Tibial artery (tissue), 4 donors: ENCODE measurements at regions not wholly inside any gene's neighbourhood (a gene's known extent, or its start where the extent isn't known, plus 50 kb on each side); places are given as distances from the start of the nearest gene placed in this dataset.

Source experiments
- DNase-seq, 2 donors: peaks; one replicate each; pipeline ENCODE4 v3.0.0-alpha.2; 2019
- H3K27ac ChIP-seq, 2 donors: fragments of 200-600 bp; sonication (generic) in 1 of 2; 1 replicate in 1 of 2; 2 replicates in 1 of 2; pipeline ENCODE4 v1.5.1; 2018 to 2019; ENCODE audit warnings: mild to moderate bottlenecking in 1 of 2
- H3K27me3 ChIP-seq, 2 donors: fragments of 200-600 bp; sonication (generic) in 1 of 2; one replicate each; pipeline versions ENCODE4 v1.5.1 to v1.6.0; 2016 to 2019
- H3K36me3 ChIP-seq, 3 donors: fragments of 200-600 bp; sonication (generic) in 2 of 3; one replicate each; pipeline ENCODE4 v1.5.1; 2016 to 2019; ENCODE audit warnings: mild to moderate bottlenecking in 2 of 3
- H3K4me1 ChIP-seq, 4 donors: fragments of 200-600 bp; sonication (generic) in 2 of 4; 1 replicate in 3 of 4; 2 replicates in 1 of 4; pipeline ENCODE4 v1.5.1; 2016 to 2019
- H3K4me3 ChIP-seq, 2 donors: fragments of 200-600 bp; sonication (generic) in 1 of 2; 1 replicate in 1 of 2; 2 replicates in 1 of 2; pipeline ENCODE4 v1.5.1; 2018 to 2019; ENCODE audit warnings: mild to moderate bottlenecking in 2 of 2
- H3K9me3 ChIP-seq, 3 donors: fragments of 200-600 bp; sonication (generic) in 1 of 3; one replicate each; pipeline ENCODE4 v1.5.1; 2016 to 2019
- CTCF ChIP-seq, 2 experiments: fragments of 200-600 bp in 1 of 2; fragments of 450-650 bp in 1 of 2; IDR thresholded peaks; one replicate each; pipeline ENCODE4 v1.5.1; 2017 to 2019; ENCODE audit warnings: antibody characterized with exemption in 2 of 2, mild to moderate bottlenecking in 1 of 2, moderate library complexity in 1 of 2
- intact Hi-C: fragments of 100-400 bp; cut with DNase I; formaldehyde crosslinking; loops from one replicate; pipeline ENCODE4 v1.15.0; 2023; ENCODE audit warnings: low total_unique reads

- no peaks in the 10 kb centered on the region for H3K27me3 ChIP-seq
- no peak for TF ChIP-seq CTCF (IDR thresholded peaks at IDR 0.05)
- H3K9me3 ChIP-seq, result no peaks in the 10 kb centered on the region
- intact Hi-C loops, result no loop called here
- H3K4me1 ChIP-seq, result no peaks in the 10 kb centered on the region
- no peak overlapping the region for H3K27ac ChIP-seq
- H3K4me3 ChIP-seq, result no peak overlapping the region
- DNase-seq, result no peak
- H3K36me3 ChIP-seq, result no peaks in the 10 kb centered on the region
Measured at GRCh38 chr11:103548838-103549237, 439.6 kb downstream of the DYNC2H1 start.

DNA sequence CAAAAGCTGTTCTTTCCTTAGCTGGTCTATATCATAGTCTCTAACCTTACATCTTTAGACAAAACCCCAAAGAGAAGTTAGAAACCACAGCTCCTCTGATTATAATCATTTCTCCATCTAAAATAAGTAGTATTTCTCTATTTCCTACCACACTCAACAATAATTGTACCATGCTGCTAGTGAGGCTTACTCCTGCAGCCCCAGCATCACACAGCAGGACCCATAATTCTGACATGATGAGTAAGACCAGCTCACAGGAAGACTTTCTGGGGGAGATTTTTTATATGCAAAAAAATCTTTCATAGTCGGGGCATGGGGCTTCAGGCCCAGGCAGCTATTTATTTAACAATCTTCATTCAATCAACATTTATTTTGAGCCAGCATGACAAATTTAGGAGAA lies 441.6 kb downstream of the DYNC2H1 start:
- Histone ChIP-seq H3K4me1 (no peaks in the 10 kb centered on the region), H3K27me3 (no peaks in the 10 kb centered on the region), H3K27ac (no peak overlapping the region), H3K36me3 (no peaks in the 10 kb centered on the region), H3K4me3 (no peak overlapping the region), H3K9me3 (no peaks in the 10 kb centered on the region)
- no peak for DNase-seq
- intact Hi-C loops, result no loop called here
- TF ChIP-seq CTCF (IDR thresholded peaks at IDR 0.05), result no peak

DNA sequence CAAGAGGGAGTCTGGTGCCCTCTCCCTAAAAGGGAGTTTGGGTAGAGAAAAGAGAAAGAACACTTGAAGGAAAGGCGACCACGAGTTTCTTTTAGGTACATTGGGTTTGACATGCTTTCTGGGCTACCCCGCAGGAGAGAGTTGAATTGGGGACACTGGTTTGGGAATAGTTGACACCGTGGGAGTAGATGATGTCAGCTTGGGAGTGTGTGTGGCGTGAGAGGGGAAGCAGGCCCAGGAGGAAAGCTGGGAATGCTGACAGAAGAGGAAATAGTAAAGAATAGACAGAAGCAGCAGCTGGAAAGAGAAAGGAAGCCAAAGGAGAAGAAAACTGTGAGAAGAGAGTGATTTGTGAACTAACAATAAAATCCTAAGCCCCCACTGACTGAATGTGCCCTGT lies 442.9 kb downstream of the DYNC2H1 start:
- intact Hi-C loops, result no loop called here
- H3K4me3 ChIP-seq, result no peak overlapping the region
- H3K27ac ChIP-seq, result no peak overlapping the region
- no peaks in the 10 kb centered on the region for H3K36me3 ChIP-seq
- no peaks in the 10 kb centered on the region for H3K4me1 ChIP-seq
- no peaks in the 10 kb centered on the region for H3K27me3 ChIP-seq
- no peak for DNase-seq
- H3K9me3 ChIP-seq, result no peaks in the 10 kb centered on the region
- TF ChIP-seq CTCF (IDR thresholded peaks at IDR 0.05), result no peak

DNA sequence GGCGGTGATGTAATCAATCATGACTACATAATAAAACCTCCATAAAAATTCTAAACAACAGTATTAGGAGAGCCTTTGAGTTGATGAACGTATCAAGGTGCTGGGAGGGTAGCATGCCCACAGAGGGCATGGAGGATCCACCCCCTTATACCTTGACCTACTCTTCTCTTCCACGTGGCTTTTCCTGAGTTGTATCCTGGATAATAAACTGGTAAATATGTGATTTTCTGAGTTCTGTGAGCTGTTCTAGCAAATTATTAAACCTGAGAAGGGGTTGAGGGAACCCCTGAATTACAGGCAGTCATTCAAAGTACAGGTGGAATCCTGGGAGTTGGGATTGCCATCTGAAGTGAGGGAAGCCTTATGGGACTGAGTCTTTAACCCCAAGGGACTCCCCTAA lies 446.9 kb downstream of the DYNC2H1 start:
- no peak for TF ChIP-seq CTCF (IDR thresholded peaks at IDR 0.05)
- H3K36me3 ChIP-seq, result no peaks in the 10 kb centered on the region
- H3K4me3 ChIP-seq, result no peak overlapping the region
- intact Hi-C loops, result no loop called here
- no peaks in the 10 kb centered on the region for H3K27me3 ChIP-seq
- no peaks in the 10 kb centered on the region for H3K9me3 ChIP-seq
- H3K27ac ChIP-seq, result no peak overlapping the region
- H3K4me1 ChIP-seq, result no peaks in the 10 kb centered on the region
- no peak for DNase-seq

DNA sequence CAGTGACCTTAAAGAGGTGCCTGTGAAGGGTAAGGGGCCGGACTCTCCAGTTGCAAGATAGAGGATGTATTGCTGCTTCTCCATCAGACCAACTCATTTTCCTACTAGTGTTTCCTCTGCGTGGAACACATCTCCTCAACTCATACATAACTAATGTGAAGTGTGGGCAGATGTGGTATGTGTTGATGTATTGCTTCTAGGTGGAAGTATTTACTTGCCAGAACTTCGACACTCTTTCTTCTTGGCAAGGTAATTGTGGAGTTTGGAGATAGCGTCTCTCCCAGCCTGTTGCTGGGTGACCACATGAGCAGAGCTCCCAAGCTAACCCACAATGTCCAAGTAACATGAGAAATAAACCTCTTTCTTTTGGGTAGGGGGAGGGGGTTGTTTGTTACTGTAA lies 456.9 kb downstream of the DYNC2H1 start:
- Histone ChIP-seq H3K36me3 (no peaks in the 10 kb centered on the region), H3K9me3 (no peaks in the 10 kb centered on the region), H3K4me1 (no peaks in the 10 kb centered on the region), H3K4me3 (no peak overlapping the region), H3K27ac (no peak overlapping the region), H3K27me3 (no peaks in the 10 kb centered on the region)
- intact Hi-C loops, result no loop called here
- no peak for TF ChIP-seq CTCF (IDR thresholded peaks at IDR 0.05)
- no peak for DNase-seq

- DNase-seq, result no peak
- intact Hi-C loops, result no loop called here
- Histone ChIP-seq H3K9me3 (no peaks in the 10 kb centered on the region), H3K36me3 (no peaks in the 10 kb centered on the region), H3K27me3 (no peaks in the 10 kb centered on the region), H3K4me1 (no peaks in the 10 kb centered on the region), H3K27ac (no peak overlapping the region), H3K4me3 (no peak overlapping the region)
- no peak for TF ChIP-seq CTCF (IDR thresholded peaks at IDR 0.05)
Measured at GRCh38 chr11:103581760-103582159, 454.7 kb upstream of the DDI1 start.
